ENCODE measurements at regions not wholly inside any gene's neighbourhood (a gene's known extent, or its start where the extent isn't known, plus 50 kb on each side); places are given as distances from the start of the nearest gene placed in this dataset.

- no peaks in the 10 kb centered on the region for H3K9me3 ChIP-seq
- no peak for DNase-seq (ENCODE audit: extremely low spot score in 2 of 2)
- H3K27ac ChIP-seq = no peak overlapping the region
- no peak overlapping the region for H3K4me3 ChIP-seq
- no peaks in the 10 kb centered on the region for H3K27me3 ChIP-seq
- peaks cover 16% of the 10 kb centered on the region for H3K4me1 ChIP-seq
- intact Hi-C loops (cut with DNase I) = no loop called here
- TF ChIP-seq POLR2A (IDR thresholded peaks at IDR 0.05) = no peak
- no peak for TF ChIP-seq POLR2AphosphoS5 (IDR thresholded peaks at IDR 0.05; ENCODE audit: insufficient read depth in 1 of 2, low read depth in 1 of 2)
- TF ChIP-seq, protein P1, sequence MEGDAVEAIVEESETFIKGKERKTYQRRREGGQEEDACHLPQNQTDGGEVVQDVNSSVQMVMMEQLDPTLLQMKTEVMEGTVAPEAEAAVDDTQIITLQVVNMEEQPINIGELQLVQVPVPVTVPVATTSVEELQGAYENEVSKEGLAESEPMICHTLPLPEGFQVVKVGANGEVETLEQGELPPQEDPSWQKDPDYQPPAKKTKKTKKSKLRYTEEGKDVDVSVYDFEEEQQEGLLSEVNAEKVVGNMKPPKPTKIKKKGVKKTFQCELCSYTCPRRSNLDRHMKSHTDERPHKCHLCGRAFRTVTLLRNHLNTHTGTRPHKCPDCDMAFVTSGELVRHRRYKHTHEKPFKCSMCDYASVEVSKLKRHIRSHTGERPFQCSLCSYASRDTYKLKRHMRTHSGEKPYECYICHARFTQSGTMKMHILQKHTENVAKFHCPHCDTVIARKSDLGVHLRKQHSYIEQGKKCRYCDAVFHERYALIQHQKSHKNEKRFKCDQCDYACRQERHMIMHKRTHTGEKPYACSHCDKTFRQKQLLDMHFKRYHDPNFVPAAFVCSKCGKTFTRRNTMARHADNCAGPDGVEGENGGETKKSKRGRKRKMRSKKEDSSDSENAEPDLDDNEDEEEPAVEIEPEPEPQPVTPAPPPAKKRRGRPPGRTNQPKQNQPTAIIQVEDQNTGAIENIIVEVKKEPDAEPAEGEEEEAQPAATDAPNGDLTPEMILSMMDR (IDR thresholded peaks at IDR 0.05) = no peak
- no peaks in the 10 kb centered on the region for H3K36me3 ChIP-seq
Observed at GRCh38 chr9:81080900-81081299, 608.4 kb downstream of the TLE1 start.

- TF ChIP-seq POLR2A (IDR thresholded peaks at IDR 0.05) = no peak
- no peak for TF ChIP-seq POLR2AphosphoS5 (IDR thresholded peaks at IDR 0.05; ENCODE audit: insufficient read depth in 1 of 2, low read depth in 1 of 2)
- TF ChIP-seq, protein P1 (IDR thresholded peaks at IDR 0.05) = no peak
- Histone ChIP-seq H3K9me3 (no peaks in the 10 kb centered on the region), H3K4me1 (peaks cover 16% of the 10 kb centered on the region), H3K36me3 (no peaks in the 10 kb centered on the region), H3K27ac (no peak overlapping the region), H3K4me3 (no peak overlapping the region), H3K27me3 (no peaks in the 10 kb centered on the region)
- no peak for DNase-seq (ENCODE audit: extremely low spot score in 2 of 2)
- intact Hi-C loops (cut with DNase I) = no loop called here
Observed at GRCh38 chr9:81080185-81080584, 609.2 kb downstream of the TLE1 start.

- Histone ChIP-seq H3K36me3 (no peaks in the 10 kb centered on the region), H3K4me1 (peaks cover 17% of the 10 kb centered on the region), H3K9me3 (no peaks in the 10 kb centered on the region), H3K27me3 (no peaks in the 10 kb centered on the region), H3K27ac (no peak overlapping the region), H3K4me3 (no peak overlapping the region)
- intact Hi-C loops (cut with DNase I) = no loop called here
- TF ChIP-seq POLR2AphosphoS5 (IDR thresholded peaks at IDR 0.05; ENCODE audit: insufficient read depth in 1 of 2, low read depth in 1 of 2) (no peak), POLR2A (IDR thresholded peaks at IDR 0.05) (no peak)
- TF ChIP-seq, protein P1 (IDR thresholded peaks at IDR 0.05) = no peak
- no peak for DNase-seq (ENCODE audit: extremely low spot score in 2 of 2)
Observed at GRCh38 chr9:81079055-81079454, 610.3 kb downstream of the TLE1 start.

- H3K36me3 ChIP-seq = no peaks in the 10 kb centered on the region
- DNase-seq (ENCODE audit: extremely low spot score in 2 of 2) = no peak
- intact Hi-C loops (cut with DNase I) = no loop called here
- no peaks in the 10 kb centered on the region for H3K27me3 ChIP-seq
- H3K27ac ChIP-seq = no peak overlapping the region
- H3K4me1 ChIP-seq = peaks cover 16% of the 10 kb centered on the region
- no peak for TF ChIP-seq POLR2A (IDR thresholded peaks at IDR 0.05)
- TF ChIP-seq, protein P1 (IDR thresholded peaks at IDR 0.05) = no peak
- no peak for TF ChIP-seq POLR2AphosphoS5 (IDR thresholded peaks at IDR 0.05; ENCODE audit: insufficient read depth in 1 of 2, low read depth in 1 of 2)
- no peaks in the 10 kb centered on the region for H3K9me3 ChIP-seq
- H3K4me3 ChIP-seq = no peak overlapping the region
Observed at GRCh38 chr9:81078555-81078954, 610.8 kb downstream of the TLE1 start.

GRCh38 chr9:81077572-81077971, 611.8 kb downstream of the TLE1 start:
- no peaks in the 10 kb centered on the region for H3K36me3 ChIP-seq
- TF ChIP-seq, protein P1 (IDR thresholded peaks at IDR 0.05) = no peak
- peaks cover 8% of the 10 kb centered on the region for H3K4me1 ChIP-seq
- H3K4me3 ChIP-seq = no peak overlapping the region
- H3K27ac ChIP-seq = no peak overlapping the region
- DNase-seq (ENCODE audit: extremely low spot score in 2 of 2) = no peak
- H3K27me3 ChIP-seq = no peaks in the 10 kb centered on the region
- intact Hi-C loops (cut with DNase I) = no loop called here
- no peaks in the 10 kb centered on the region for H3K9me3 ChIP-seq

Data from vagina (tissue), 2 donors.